KMS-11 (cell line): ENCODE measurements at regions not wholly inside any gene's neighbourhood (a gene's known extent, or its start where the extent isn't known, plus 50 kb on each side); places are given as distances from the start of the nearest gene placed in this dataset.
A peak's percentile ranks its signal among the peaks of the same experiment; 100 is the strongest.
"Not testable (repeated sequence)": the region's sequence is repeated elsewhere in the genome, so short reads cannot be mapped to it uniquely, and the experiment has no call there.

Experiments
- H2AFZ ChIP-seq: fragments of 200-600 bp; sonication (generic); 2 replicates; pipeline ENCODE4 v1.6.1; 2016; ENCODE audit warnings: antibody characterized with exemption, mixed run types, low read depth
- H3K27ac ChIP-seq: fragments of 200-600 bp; sonication (generic); 2 replicates; pipeline ENCODE4 v1.6.1; 2016; ENCODE audit warnings: mild to moderate bottlenecking, mixed run types
- H3K27me3 ChIP-seq: fragments of 200-600 bp; sonication (generic); 2 replicates; pipeline ENCODE4 v1.6.1; 2017; ENCODE audit warnings: mild to moderate bottlenecking, low read depth, mixed run types, moderate library complexity; ENCODE audit not compliant: insufficient read depth
- H3K36me3 ChIP-seq: fragments of 200-600 bp; sonication (generic); 2 replicates; pipeline ENCODE4 v1.6.1; 2017; ENCODE audit warnings: mild to moderate bottlenecking, mixed run types; ENCODE audit not compliant: insufficient read depth
- H3K4me1 ChIP-seq: fragments of 200-600 bp; sonication (generic); 2 replicates; pipeline ENCODE4 v1.6.1; 2016; ENCODE audit warnings: mild to moderate bottlenecking, low read depth, mixed run types; ENCODE audit not compliant: poor library complexity, severe bottlenecking
- H3K4me2 ChIP-seq: fragments of 200-600 bp; sonication (generic); 2 replicates; pipeline ENCODE4 v1.7.0; 2016; ENCODE audit warnings: mild to moderate bottlenecking, mixed run types
- H3K4me3 ChIP-seq: fragments of 200-600 bp; sonication (generic); IDR thresholded peaks from 2 replicates; pipeline ENCODE4 v1.6.1; 2017; ENCODE audit warnings: low read depth, low read length, mixed read lengths; ENCODE audit not compliant: insufficient read depth
- H3K79me2 ChIP-seq: fragments of 200-600 bp; sonication (generic); 2 replicates; pipeline ENCODE4 v1.6.1; 2016; ENCODE audit warnings: low read depth, mixed run types; ENCODE audit not compliant: insufficient read depth
- H3K9ac ChIP-seq: fragments of 200-600 bp; sonication (generic); 2 replicates; pipeline ENCODE4 v1.6.1; 2016; ENCODE audit warnings: mild to moderate bottlenecking, mixed run types
- H4K20me1 ChIP-seq: fragments of 200-600 bp; sonication (generic); 2 replicates; pipeline ENCODE4 v1.6.1; 2016; ENCODE audit warnings: mild to moderate bottlenecking, mixed run types; ENCODE audit not compliant: insufficient read depth
- CTCF ChIP-seq: fragments of 200-600 bp; sonication (generic); conservative IDR thresholded peaks from 2 replicates; pipeline ENCODE4 v1.6.1; 2017; ENCODE audit warnings: low read depth, mild to moderate bottlenecking, antibody characterized with exemption, low read length, moderate library complexity, mixed read lengths

DNA sequence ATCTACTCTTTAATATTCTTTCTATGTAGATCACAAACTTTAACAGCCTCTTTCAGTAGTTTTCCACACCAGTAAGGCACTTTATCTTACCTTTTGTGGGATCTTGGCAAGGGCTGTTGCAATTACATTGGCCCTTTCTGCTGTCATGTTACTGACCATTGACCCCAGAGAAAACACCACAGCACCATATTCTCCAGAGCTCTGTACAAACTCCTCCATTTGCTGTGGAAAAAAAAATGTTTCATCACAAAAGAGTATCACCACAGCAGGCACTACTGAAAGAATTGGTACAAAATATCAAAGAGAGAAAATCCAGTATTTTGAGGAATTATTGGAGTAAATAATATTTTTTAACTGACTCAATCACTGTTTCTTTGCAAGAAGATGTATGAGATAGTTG, 62.3 kb upstream of the UGT2A3 start:
- not testable (repeated sequence) for H3K4me2 ChIP-seq, H3K79me2 ChIP-seq, H3K36me3 ChIP-seq, H3K27ac ChIP-seq, H3K9ac ChIP-seq, H2AFZ ChIP-seq, H3K4me1 ChIP-seq, H3K27me3 ChIP-seq, H4K20me1 ChIP-seq, H3K4me3 ChIP-seq

- H4K20me1 ChIP-seq, H3K79me2 ChIP-seq, H3K36me3 ChIP-seq, H3K9ac ChIP-seq, H3K27ac ChIP-seq, H3K4me1 ChIP-seq, H2AFZ ChIP-seq, H3K4me2 ChIP-seq, H3K4me3 ChIP-seq, H3K27me3 ChIP-seq: not testable (repeated sequence)
Measured at GRCh38 chr4:69017986-69018385, 66.4 kb upstream of the UGT2A3 start.

- not testable (repeated sequence) for H2AFZ ChIP-seq, H3K27me3 ChIP-seq, H3K36me3 ChIP-seq, H3K4me3 ChIP-seq, H3K79me2 ChIP-seq, H3K27ac ChIP-seq, H4K20me1 ChIP-seq, H3K4me2 ChIP-seq, H3K4me1 ChIP-seq, H3K9ac ChIP-seq
Measured at GRCh38 chr4:69019538-69020461, 68.2 kb upstream of the UGT2A3 start.

DNA sequence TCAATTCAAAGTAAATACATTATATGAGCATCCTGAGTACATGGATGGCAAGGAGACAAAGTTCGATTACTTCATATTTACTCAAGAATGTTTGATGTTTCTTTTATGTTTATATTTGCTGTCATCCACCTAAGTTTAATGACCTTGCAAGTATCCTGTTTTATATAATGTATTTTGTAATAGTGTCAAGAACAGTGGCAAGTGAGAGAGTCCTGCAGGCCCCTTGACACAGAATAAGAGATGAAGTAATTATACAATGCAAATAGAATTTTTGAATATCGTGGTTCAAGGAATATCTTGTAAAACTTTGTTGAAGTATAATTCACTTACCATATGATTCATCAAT, 68.8 kb upstream of the UGT2A3 start:
- H3K79me2 ChIP-seq, H3K27me3 ChIP-seq, H4K20me1 ChIP-seq, H3K9ac ChIP-seq, H3K4me1 ChIP-seq, H3K36me3 ChIP-seq, H3K4me2 ChIP-seq, H3K4me3 ChIP-seq, H2AFZ ChIP-seq, H3K27ac ChIP-seq: not testable (repeated sequence)

GRCh38 chr4:69025191-69025998, 70.9 kb upstream of the UGT2B7 start:
- H3K9ac ChIP-seq = no peak overlapping the region
- no peak overlapping the region for H2AFZ ChIP-seq
- no peak overlapping the region for H3K4me2 ChIP-seq
- no peak overlapping the region for H3K27ac ChIP-seq
- no peaks in the 10 kb centered on the region for H4K20me1 ChIP-seq
- H3K4me3 ChIP-seq = no peak overlapping the region
- no peaks in the 10 kb centered on the region for H3K79me2 ChIP-seq
- peak; percentile 77 for TF ChIP-seq CTCF
- H3K4me1 ChIP-seq = no peaks in the 10 kb centered on the region
- H3K36me3 ChIP-seq = no peaks in the 10 kb centered on the region
- no peaks in the 10 kb centered on the region for H3K27me3 ChIP-seq

GRCh38 chr4:69025999-69026387, 70.3 kb upstream of the UGT2B7 start:
- H3K4me1 ChIP-seq = no peaks in the 10 kb centered on the region
- no peak overlapping the region for H3K4me3 ChIP-seq
- no peak overlapping the region for H3K27ac ChIP-seq
- H2AFZ ChIP-seq = no peak overlapping the region
- H4K20me1 ChIP-seq = no peaks in the 10 kb centered on the region
- no peaks in the 10 kb centered on the region for H3K79me2 ChIP-seq
- no peak overlapping the region for H3K4me2 ChIP-seq
- no peaks in the 10 kb centered on the region for H3K27me3 ChIP-seq
- TF ChIP-seq CTCF = no peak
- no peak overlapping the region for H3K9ac ChIP-seq
- H3K36me3 ChIP-seq = no peaks in the 10 kb centered on the region
